ENCODE measurements at regions not wholly inside any gene's neighbourhood (a gene's known extent, or its start where the extent isn't known, plus 50 kb on each side); places are given as distances from the start of the nearest gene placed in this dataset.

- Histone ChIP-seq H2BK5ac (ENCODE audit: insufficient read length, low read length) (no peak overlapping the region), H3K9ac (ENCODE audit: extremely low read depth, insufficient read length, low read length) (no peak overlapping the region)
These were observed 238.8 kb downstream of the AACS start for GRCh38 chr12:125304029-125304428.

More at GRCh38 chr12:125304029-125304428, 238.8 kb downstream of the AACS start:
- no peak overlapping the region for H4K8ac ChIP-seq (replicated peaks; ENCODE audit: insufficient read length, low read depth, low read length)
- no peak for TF ChIP-seq CTCF (conservative IDR thresholded peaks at IDR 0.05)
- no CpG with 5 or more reads among the region's 10 CpGs for WGBS (ENCODE audit: extremely low coverage, insufficient read length, low lambda C conversion rate)
- H2BK120ac ChIP-seq (ENCODE audit: low read depth, low read length, poor library complexity, severe bottlenecking): no peak overlapping the region
- H4K5ac ChIP-seq (ENCODE audit: insufficient read length, low read depth, low read length): no peak overlapping the region
- H3K27me3 Mint-ChIP-seq (ENCODE audit: low read depth): peaks cover 10% of the 10 kb centered on the region
- H2BK20ac ChIP-seq (ENCODE audit: low read depth, low read length, poor library complexity, severe bottlenecking): no peak overlapping the region
- H2BK15ac ChIP-seq (ENCODE audit: low read depth, low read length): no peak overlapping the region
- H3K4me1 Mint-ChIP-seq: no peaks in the 10 kb centered on the region
- no peaks in the 10 kb centered on the region for H4K20me1 ChIP-seq (ENCODE audit: control insufficient read depth, insufficient read depth, insufficient read length)
- no peaks in the 10 kb centered on the region for H3K23me2 ChIP-seq (ENCODE audit: insufficient read length, low read depth, low read length, poor library complexity, severe bottlenecking)
- H3K4me1 ChIP-seq (ENCODE audit: insufficient read depth, low read length): no peaks in the 10 kb centered on the region
- H3K27me3 ChIP-seq (ENCODE audit: insufficient read depth, low read length): no peaks in the 10 kb centered on the region
- H3K79me1 ChIP-seq (ENCODE audit: insufficient read depth, low read depth, low read length, poor library complexity, severe bottlenecking): no peaks in the 10 kb centered on the region
- no peak overlapping the region for H3K27ac ChIP-seq (ENCODE audit: insufficient read length, low read depth, low read length)
- no peaks in the 10 kb centered on the region for H3K9me3 ChIP-seq (ENCODE audit: control insufficient read depth, low read depth, low read length)
- no peak overlapping the region for H3K4me3 Mint-ChIP-seq
- no peak overlapping the region for H3K23ac ChIP-seq (ENCODE audit: insufficient read length, low read depth, low read length)
- no peak overlapping the region for H2AFZ ChIP-seq (ENCODE audit: low read length)
- H4K91ac ChIP-seq (ENCODE audit: insufficient read length, low read depth, low read length): no peak overlapping the region
- H2BK12ac ChIP-seq (ENCODE audit: insufficient read length, low read depth, low read length): no peak overlapping the region
- peaks cover 2% of the 10 kb centered on the region; the same call in 1 of the 2 replicates for H3K79me2 ChIP-seq (ENCODE audit: insufficient read depth, low read length)
- H3K18ac ChIP-seq (ENCODE audit: insufficient read length, low read depth, low read length): no peak overlapping the region
- no peak overlapping the region for H3K4me2 ChIP-seq (ENCODE audit: insufficient read depth, insufficient read length, low read length)
- no peak for DNase-seq
- no peak overlapping the region for H2AK5ac ChIP-seq (ENCODE audit: insufficient read length, low read length)
- no peak overlapping the region for H3T11ph ChIP-seq (ENCODE audit: low read length)
- H3K9me3 Mint-ChIP-seq: peaks cover 7 to 9% of the 10 kb centered on the region in 2 experiments; a peak in 3 of 5 replicates
- no peak overlapping the region for H3K14ac ChIP-seq (ENCODE audit: insufficient read depth, low read length)
- H3K4ac ChIP-seq (ENCODE audit: low read depth, low read length): no peak overlapping the region
- no peak overlapping the region for H3K56ac ChIP-seq (ENCODE audit: insufficient read length, low read depth, low read length)
- no peak overlapping the region for H3K27ac Mint-ChIP-seq
- H3K36me3 Mint-ChIP-seq (ENCODE audit: insufficient read depth in 1 of 3, low read depth in 3 of 3): peaks cover 0 to 22% (median 4%) of the 10 kb centered on the region in 3 experiments; a peak in 4 of 7 replicates

Measured in H9 (cell line).